Neuronal stem cell (in vitro differentiated cells): ENCODE measurements at regions not wholly inside any gene's neighbourhood (a gene's known extent, or its start where the extent isn't known, plus 50 kb on each side); places are given as distances from the start of the nearest gene placed in this dataset.

ENCODE experiments used
- DNase-seq: peaks from one replicate; pipeline ENCODE4 v3.0.0-alpha.2; 2013; ENCODE audit warnings: low spot score
- H2AFZ ChIP-seq: one replicate; pipeline ENCODE4 v1.6.1; 2013; ENCODE audit warnings: mild to moderate bottlenecking, low read length, inconsistent platforms
- H2AK5ac ChIP-seq: 2 replicates; pipeline ENCODE4 v1.6.1; 2013; ENCODE audit warnings: low read depth, mild to moderate bottlenecking, inconsistent platforms, low read length, moderate library complexity, mixed read lengths
- H2BK120ac ChIP-seq: 2 replicates; pipeline ENCODE4 v1.6.1; 2013; ENCODE audit warnings: low read depth, mild to moderate bottlenecking, inconsistent platforms, low read length, moderate library complexity, mixed read lengths
- H2BK12ac ChIP-seq: one replicate; pipeline ENCODE4 v1.6.1; 2013; ENCODE audit warnings: low read length, inconsistent platforms
- H2BK15ac ChIP-seq: 2 replicates; pipeline ENCODE4 v1.6.1; 2013; ENCODE audit warnings: mild to moderate bottlenecking, low read length, inconsistent platforms, mixed read lengths
- H2BK5ac ChIP-seq: one replicate; pipeline ENCODE4 v1.6.1; 2013; ENCODE audit warnings: inconsistent platforms, mild to moderate bottlenecking, low read length, moderate library complexity
- H3K14ac ChIP-seq: one replicate; pipeline ENCODE4 v1.6.1; 2013; ENCODE audit warnings: low read length, inconsistent platforms
- H3K18ac ChIP-seq: 2 replicates; pipeline ENCODE4 v1.6.1; 2013; ENCODE audit warnings: low read length, inconsistent platforms
- H3K23ac ChIP-seq: 2 replicates; pipeline ENCODE4 v1.6.1; 2013; ENCODE audit warnings: low read depth, mild to moderate bottlenecking, mixed read lengths, low read length, inconsistent platforms; ENCODE audit not compliant: poor library complexity
- H3K27ac ChIP-seq: replicated peaks from 3 replicates; pipeline ENCODE4 v1.5.1; 2013; ENCODE audit warnings: low read length, inconsistent platforms
- H3K27me3 ChIP-seq, 3 experiments: 2 replicates each; pipeline ENCODE4 v1.6.1; 2013; ENCODE audit warnings: low read length in 3 of 3, mild to moderate bottlenecking in 2 of 3, inconsistent platforms in 1 of 3, low read depth in 1 of 3, mixed read lengths in 1 of 3, moderate library complexity in 1 of 3; ENCODE audit not compliant: control insufficient read depth in 3 of 3, insufficient read depth in 3 of 3
- H3K36me3 ChIP-seq, 2 donors: replicated peaks in 1 of 2; 2 replicates each; pipeline ENCODE4 v1.6.1; 2013; ENCODE audit warnings: low read length in 2 of 2; ENCODE audit not compliant: control insufficient read depth in 2 of 2, insufficient read depth in 2 of 2
- H3K4ac ChIP-seq: 2 replicates; pipeline ENCODE4 v1.6.1; 2013; ENCODE audit warnings: inconsistent platforms, mild to moderate bottlenecking, low read length, moderate library complexity
- H3K4me1 ChIP-seq, 2 donors: 1 replicate in 1 of 2; 2 replicates in 1 of 2; pipeline ENCODE4 v1.6.1; 2013; ENCODE audit warnings: low read length in 2 of 2, low read depth in 1 of 2; ENCODE audit not compliant: control insufficient read depth in 2 of 2, insufficient read depth in 1 of 2
- H3K4me2 ChIP-seq: one replicate; pipeline ENCODE4 v1.6.1; 2013; ENCODE audit warnings: mild to moderate bottlenecking, low read length, inconsistent platforms; ENCODE audit not compliant: insufficient read depth, poor library complexity, severe bottlenecking
- H3K4me3 ChIP-seq, 2 donors: 2 replicates each; pipeline ENCODE4 v1.5.1; 2013; ENCODE audit warnings: low read length in 2 of 2, mild to moderate bottlenecking in 2 of 2, inconsistent platforms in 1 of 2, moderate library complexity in 1 of 2
- H3K79me1 ChIP-seq: one replicate; pipeline ENCODE4 v1.6.1; 2013; ENCODE audit warnings: low read depth, mild to moderate bottlenecking, inconsistent platforms, low read length, moderate library complexity
- H3K9ac ChIP-seq: one replicate; pipeline ENCODE4 v1.6.1; 2013; ENCODE audit warnings: mild to moderate bottlenecking, low read depth, low read length, inconsistent platforms; ENCODE audit not compliant: poor library complexity
- H3K9me3 ChIP-seq, 2 donors: replicated peaks in 1 of 2; 2 replicates each; pipeline versions ENCODE3 to v1.6.1; 2013; ENCODE audit warnings: low read length in 2 of 2, mild to moderate bottlenecking in 2 of 2, inconsistent platforms in 1 of 2, low read depth in 1 of 2, mixed read lengths in 1 of 2, moderate library complexity in 1 of 2; ENCODE audit not compliant: control insufficient read depth in 2 of 2, insufficient read depth in 1 of 2
- H4K8ac ChIP-seq: one replicate; pipeline ENCODE4 v1.6.1; 2013; ENCODE audit warnings: low read depth, mild to moderate bottlenecking, inconsistent platforms, low read length, moderate library complexity
- H4K91ac ChIP-seq: one replicate; pipeline ENCODE4 v1.6.1; 2013; ENCODE audit warnings: low read length, low read depth, mild to moderate bottlenecking, inconsistent platforms; ENCODE audit not compliant: poor library complexity
- WGBS, 2 donors: extraction: QIAGEN DNeasy Blood & Tissue Kit; methylation state at CpG; one replicate each; pipeline ENCODE4 v1.1.7; 2013; ENCODE audit warnings: missing lambda C conversion rate in 2 of 2, mixed read lengths in 1 of 2; ENCODE audit not compliant: insufficient read length in 2 of 2, insufficient replicate concordance in 1 of 2; ENCODE audit errors: extremely low coverage in 2 of 2; 5-methylcytosine and 5-hydroxymethylcytosine counted together

DNA sequence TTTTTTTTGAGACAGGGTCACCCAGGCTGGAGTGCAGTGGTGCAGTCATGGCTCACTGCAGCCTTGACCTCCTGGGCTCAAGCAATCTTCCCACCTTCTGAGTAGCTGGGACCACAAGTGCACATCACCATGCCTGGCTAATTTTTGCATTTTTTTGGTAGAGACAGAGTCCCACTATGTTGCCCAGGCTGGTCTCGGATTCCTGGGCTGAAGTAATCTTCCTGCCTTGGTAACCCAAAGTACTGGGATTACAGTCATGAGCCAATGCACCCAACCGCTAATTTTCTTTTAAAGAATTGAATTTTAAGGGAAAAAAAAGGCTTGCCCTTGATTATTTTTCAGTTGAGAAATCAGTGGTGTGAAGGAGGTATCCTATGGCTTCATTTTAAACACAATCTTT is 334.0 kb downstream of the SOX2 start:
- Histone ChIP-seq H3K27me3 (no peaks in the 10 kb centered on the region), H2BK12ac (no peak overlapping the region), H2BK120ac (no peak overlapping the region), H3K4me2 (no peak overlapping the region), H3K27ac (no peak overlapping the region), H3K9me3 (no peaks in the 10 kb centered on the region), H3K4me1 (no peaks in the 10 kb centered on the region), H4K91ac (no peak overlapping the region), H4K8ac (no peak overlapping the region), H3K4ac (no peak overlapping the region), H3K36me3 (no peaks in the 10 kb centered on the region), H2BK5ac (no peak overlapping the region), H2BK15ac (no peak overlapping the region), H3K9ac (no peak overlapping the region), H3K23ac (no peak overlapping the region), H2AFZ (no peak overlapping the region), H2AK5ac (no peak overlapping the region), H3K4me3 (no peak overlapping the region), H3K18ac (no peak overlapping the region), H3K79me1 (no peaks in the 10 kb centered on the region), H3K14ac (no peak overlapping the region)
- no CpG with 5 or more reads among the region's 2 CpGs for WGBS, 2 donors
- no peak for DNase-seq

DNA sequence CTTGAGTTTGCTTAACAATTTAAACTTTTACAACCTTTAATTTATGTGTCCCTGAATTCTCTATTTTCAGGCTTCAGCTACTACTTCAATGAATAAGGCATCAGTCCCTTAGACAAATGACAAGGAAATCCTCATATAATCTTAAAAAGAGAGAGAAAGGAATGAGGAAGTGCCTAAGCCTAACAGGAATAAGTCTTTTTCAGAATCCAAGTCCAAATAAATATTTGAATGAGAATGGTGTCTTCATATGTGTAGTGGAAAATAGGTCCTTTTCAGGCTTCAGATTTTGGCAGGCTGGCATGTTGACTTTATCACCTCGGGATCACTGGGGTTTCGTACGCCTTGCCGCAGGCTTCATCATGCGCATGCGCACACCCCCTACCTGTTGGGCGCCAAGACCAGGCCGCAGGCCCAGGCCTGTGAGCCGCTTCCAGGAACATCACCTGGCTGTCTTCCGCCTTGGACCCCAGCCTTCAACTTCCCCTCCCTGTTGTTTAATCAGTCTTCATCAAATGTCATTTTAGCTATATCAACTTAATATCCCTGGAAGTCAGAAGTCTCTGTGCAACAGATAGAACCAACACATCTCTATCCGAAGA is 334.5 kb downstream of the SOX2 start:
- Histone ChIP-seq H3K4me2 (no peak overlapping the region), H2BK12ac (no peak overlapping the region), H2BK120ac (no peak overlapping the region), H3K4me3 (no peak overlapping the region), H4K8ac (no peak overlapping the region), H3K27me3 (no peaks in the 10 kb centered on the region), H3K9me3 (no peaks in the 10 kb centered on the region), H2AFZ (no peak overlapping the region), H3K14ac (no peak overlapping the region), H2BK15ac (no peak overlapping the region), H3K79me1 (no peaks in the 10 kb centered on the region), H4K91ac (peak overlapping the region; percentile 38), H2BK5ac (no peak overlapping the region), H3K4ac (no peak overlapping the region), H3K18ac (no peak overlapping the region), H3K4me1 (no peaks in the 10 kb centered on the region), H3K9ac (no peak overlapping the region), H3K23ac (no peak overlapping the region), H3K36me3 (no peaks in the 10 kb centered on the region), H2AK5ac (no peak overlapping the region), H3K27ac (no peak overlapping the region)
- no CpG with 5 or more reads among the region's 11 CpGs for WGBS, 2 donors
- DNase-seq = no peak

GRCh38 chr3:182050932-182051331 is 339.2 kb downstream of the SOX2 start:
- Histone ChIP-seq H3K18ac (no peak overlapping the region), H3K4me3 (no peak overlapping the region), H3K23ac (no peak overlapping the region), H2AK5ac (no peak overlapping the region), H2BK5ac (no peak overlapping the region), H3K9me3 (no peaks in the 10 kb centered on the region), H3K27me3 (no peaks in the 10 kb centered on the region), H2BK15ac (no peak overlapping the region), H3K4me2 (no peak overlapping the region), H2AFZ (no peak overlapping the region), H3K79me1 (no peaks in the 10 kb centered on the region), H4K8ac (no peak overlapping the region), H3K36me3 (no peaks in the 10 kb centered on the region), H2BK12ac (no peak overlapping the region), H3K4ac (no peak overlapping the region), H3K14ac (no peak overlapping the region), H3K27ac (no peak overlapping the region), H3K9ac (no peak overlapping the region), H4K91ac (no peak overlapping the region), H2BK120ac (no peak overlapping the region), H3K4me1 (no peaks in the 10 kb centered on the region)
- WGBS, 2 donors = no CpG with 5 or more reads among the region's 3 CpGs
- DNase-seq = no peak

DNA sequence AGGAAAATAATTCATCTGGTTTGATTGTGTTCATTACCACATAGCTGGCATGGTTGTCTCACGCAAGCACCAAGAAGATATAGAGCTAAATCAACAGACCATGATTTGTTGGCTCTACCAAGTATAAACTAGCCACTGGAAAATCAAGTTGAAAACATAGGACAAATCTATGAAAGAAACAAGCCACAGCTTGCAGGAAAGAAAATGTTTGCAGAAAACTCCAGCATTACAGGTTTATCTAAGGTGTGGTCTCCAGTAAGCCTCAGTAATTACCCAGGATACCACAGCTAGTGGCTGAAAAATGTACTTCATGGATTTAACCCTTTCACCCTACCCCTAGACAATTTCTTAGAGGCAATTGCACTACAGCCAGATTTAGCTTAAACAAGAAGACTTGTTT is 340.6 kb downstream of the SOX2 start:
- Histone ChIP-seq H2AK5ac (no peak overlapping the region), H4K91ac (no peak overlapping the region), H3K23ac (no peak overlapping the region), H2BK15ac (no peak overlapping the region), H2AFZ (peak overlapping the region; percentile 10), H2BK5ac (no peak overlapping the region), H3K4ac (no peak overlapping the region), H3K9ac (no peak overlapping the region), H3K4me3 (no peak overlapping the region), H2BK120ac (no peak overlapping the region), H3K4me2 (no peak overlapping the region), H3K36me3 (no peaks in the 10 kb centered on the region), H3K27me3 (no peaks in the 10 kb centered on the region), H3K18ac (no peak overlapping the region), H3K4me1 (no peaks in the 10 kb centered on the region), H3K9me3 (no peaks in the 10 kb centered on the region), H3K14ac (no peak overlapping the region), H3K79me1 (no peaks in the 10 kb centered on the region), H4K8ac (no peak overlapping the region), H2BK12ac (no peak overlapping the region), H3K27ac (no peak overlapping the region)
- DNase-seq = no peak
- no CpG with 5 or more reads among the region's 1 CpG for WGBS, 2 donors
